Tibial nerve (tissue), 4 donors: ENCODE measurements at regions not wholly inside any gene's neighbourhood (a gene's known extent, or its start where the extent isn't known, plus 50 kb on each side); places are given as distances from the start of the nearest gene placed in this dataset.

Experiments
- EP300 ChIP-seq, 2 donors: sonication (generic); formaldehyde crosslinking; IDR thresholded peaks; one replicate each; pipeline ENCODE4 v1.6.1; 2017; ENCODE audit warnings: antibody characterized with exemption in 2 of 2, mild to moderate bottlenecking in 1 of 2
- TF ChIP-seq, protein P1 (sequence below), 5 experiments: fragments of 200-600 bp in 3 of 5; fragments of 450-650 bp in 2 of 5; sonication (generic) in 3 of 5; IDR thresholded peaks; one replicate each; pipeline ENCODE4 v1.5.1; 2016 to 2019; ENCODE audit warnings: antibody characterized with exemption in 5 of 5, mild to moderate bottlenecking in 3 of 5, moderate library complexity in 2 of 5

DNA sequence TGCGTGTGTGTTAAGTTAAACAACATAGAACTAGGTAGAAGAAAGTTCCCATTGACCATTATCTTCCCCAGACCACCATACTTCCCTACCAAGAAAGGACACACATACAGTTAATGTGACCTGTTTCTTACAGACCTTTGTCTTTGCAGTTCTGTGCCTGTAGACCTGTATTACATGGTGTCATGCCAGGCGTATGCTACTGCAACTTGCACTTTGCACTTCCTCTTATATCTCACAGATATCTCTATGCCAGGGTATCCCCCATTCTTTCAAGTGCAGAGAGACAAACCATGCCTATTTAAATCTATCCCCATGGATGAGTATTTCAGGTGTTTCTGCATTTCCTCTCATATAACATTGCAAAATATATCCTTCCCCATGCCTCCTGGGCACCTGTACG is 136.8 kb upstream of the PKDCC start:
- TF ChIP-seq, protein P1, sequence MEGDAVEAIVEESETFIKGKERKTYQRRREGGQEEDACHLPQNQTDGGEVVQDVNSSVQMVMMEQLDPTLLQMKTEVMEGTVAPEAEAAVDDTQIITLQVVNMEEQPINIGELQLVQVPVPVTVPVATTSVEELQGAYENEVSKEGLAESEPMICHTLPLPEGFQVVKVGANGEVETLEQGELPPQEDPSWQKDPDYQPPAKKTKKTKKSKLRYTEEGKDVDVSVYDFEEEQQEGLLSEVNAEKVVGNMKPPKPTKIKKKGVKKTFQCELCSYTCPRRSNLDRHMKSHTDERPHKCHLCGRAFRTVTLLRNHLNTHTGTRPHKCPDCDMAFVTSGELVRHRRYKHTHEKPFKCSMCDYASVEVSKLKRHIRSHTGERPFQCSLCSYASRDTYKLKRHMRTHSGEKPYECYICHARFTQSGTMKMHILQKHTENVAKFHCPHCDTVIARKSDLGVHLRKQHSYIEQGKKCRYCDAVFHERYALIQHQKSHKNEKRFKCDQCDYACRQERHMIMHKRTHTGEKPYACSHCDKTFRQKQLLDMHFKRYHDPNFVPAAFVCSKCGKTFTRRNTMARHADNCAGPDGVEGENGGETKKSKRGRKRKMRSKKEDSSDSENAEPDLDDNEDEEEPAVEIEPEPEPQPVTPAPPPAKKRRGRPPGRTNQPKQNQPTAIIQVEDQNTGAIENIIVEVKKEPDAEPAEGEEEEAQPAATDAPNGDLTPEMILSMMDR (IDR thresholded peaks at IDR 0.05) = no peak
- TF ChIP-seq EP300 (IDR thresholded peaks at IDR 0.05) = no peak
